GM12891 (cell line): ENCODE measurements at regions not wholly inside any gene's neighbourhood (a gene's known extent, or its start where the extent isn't known, plus 50 kb on each side); places are given as distances from the start of the nearest gene placed in this dataset.

ENCODE experiments used
- POLR2A ChIP-seq: IDR thresholded peaks from 2 replicates; pipeline ENCODE4 v1.6.1; 2011; ENCODE audit warnings: low read depth, low read length, control low read depth
- POLR2AphosphoS5 ChIP-seq: IDR thresholded peaks from 2 replicates; pipeline ENCODE4 v1.6.1; 2011; ENCODE audit warnings: low read depth, low read length, control low read depth
- POU2F2 ChIP-seq: IDR thresholded peaks from 2 replicates; pipeline ENCODE4 v1.6.1; 2011; ENCODE audit warnings: low read depth, mild to moderate bottlenecking, control low read depth, low read length, moderate library complexity
- SPI1 ChIP-seq: IDR thresholded peaks from 2 replicates; pipeline ENCODE4 v1.6.1; 2011; ENCODE audit warnings: low read depth, low read length, control low read depth
- TAF1 ChIP-seq: IDR thresholded peaks from 2 replicates; pipeline ENCODE4 v1.6.1; 2011; ENCODE audit warnings: low read depth, low read length, control low read depth

DNA sequence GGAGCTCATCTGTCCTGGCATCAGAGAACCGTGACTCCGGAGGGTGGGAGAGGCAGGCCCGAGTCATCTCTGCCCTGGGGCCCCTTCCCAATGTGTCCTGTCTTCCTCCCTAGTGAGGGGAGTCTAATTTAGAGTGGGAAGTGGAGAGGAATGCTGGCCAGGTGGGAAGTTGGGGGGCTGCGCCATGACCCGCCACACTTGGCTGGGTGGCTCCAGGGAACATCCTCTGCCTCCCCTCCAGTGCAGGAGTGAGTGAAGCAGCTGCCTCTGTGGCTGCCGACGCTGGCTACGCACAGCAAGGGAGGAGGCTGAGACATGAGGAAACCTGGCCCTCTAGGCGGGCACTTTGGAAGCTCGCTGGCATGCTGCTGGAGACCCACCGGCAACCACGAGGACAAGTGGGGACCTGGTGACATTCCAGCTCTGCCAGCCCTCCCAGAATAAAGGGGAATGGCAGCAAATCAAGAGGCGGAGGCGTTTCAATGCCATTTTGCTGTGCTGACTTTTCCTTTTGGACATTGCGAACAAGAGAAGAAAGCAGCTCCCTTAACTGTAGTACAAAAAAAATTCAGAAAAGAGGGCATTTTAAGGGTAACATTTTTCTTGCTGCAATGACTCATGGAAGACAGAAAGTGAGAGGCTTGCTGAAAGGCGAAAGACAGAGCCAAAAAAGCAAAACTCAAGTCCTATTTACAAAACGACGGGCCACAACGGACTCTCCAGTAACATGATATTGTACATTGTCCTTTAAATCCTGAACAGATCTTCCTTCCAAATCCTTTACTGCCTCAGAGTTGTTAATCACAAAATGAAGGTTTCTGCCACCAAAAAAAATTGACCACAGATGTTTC is 121.2 kb upstream of the PITRM1 start:
- TF ChIP-seq POLR2A: no peak
- no peak for TF ChIP-seq POLR2AphosphoS5
- no peak for TF ChIP-seq TAF1
- TF ChIP-seq POU2F2: no peak
- TF ChIP-seq SPI1: no peak
